ENCODE measurements at regions not wholly inside any gene's neighbourhood (a gene's known extent, or its start where the extent isn't known, plus 50 kb on each side); places are given as distances from the start of the nearest gene placed in this dataset.

DNA sequence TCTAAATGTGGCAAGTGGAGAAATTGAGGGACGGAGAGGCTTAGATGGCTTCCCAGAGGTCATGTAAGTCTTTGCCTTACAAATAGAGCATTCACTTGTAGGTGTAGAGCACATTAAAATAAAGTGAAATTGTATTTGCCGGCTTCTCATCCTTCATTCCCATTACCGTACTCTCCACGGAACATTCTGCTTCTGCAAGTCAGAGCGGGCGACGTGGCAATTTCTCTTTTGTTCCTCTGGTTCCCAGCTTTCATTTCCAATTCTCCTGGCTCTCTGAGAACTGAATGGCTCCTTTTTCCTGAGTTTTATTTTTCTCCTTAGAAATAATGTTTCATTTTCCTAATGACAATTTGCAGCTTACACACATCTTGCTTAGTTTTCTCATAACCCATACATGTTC lies 51.3 kb upstream of the PFKP start:
- H3K4me1 Mint-ChIP-seq (ENCODE audit: unreplicated experiment): no peaks in the 10 kb centered on the region
- DNase-seq (ENCODE audit: extremely low spot score, unreplicated experiment): no peak
- TF ChIP-seq, protein P1, sequence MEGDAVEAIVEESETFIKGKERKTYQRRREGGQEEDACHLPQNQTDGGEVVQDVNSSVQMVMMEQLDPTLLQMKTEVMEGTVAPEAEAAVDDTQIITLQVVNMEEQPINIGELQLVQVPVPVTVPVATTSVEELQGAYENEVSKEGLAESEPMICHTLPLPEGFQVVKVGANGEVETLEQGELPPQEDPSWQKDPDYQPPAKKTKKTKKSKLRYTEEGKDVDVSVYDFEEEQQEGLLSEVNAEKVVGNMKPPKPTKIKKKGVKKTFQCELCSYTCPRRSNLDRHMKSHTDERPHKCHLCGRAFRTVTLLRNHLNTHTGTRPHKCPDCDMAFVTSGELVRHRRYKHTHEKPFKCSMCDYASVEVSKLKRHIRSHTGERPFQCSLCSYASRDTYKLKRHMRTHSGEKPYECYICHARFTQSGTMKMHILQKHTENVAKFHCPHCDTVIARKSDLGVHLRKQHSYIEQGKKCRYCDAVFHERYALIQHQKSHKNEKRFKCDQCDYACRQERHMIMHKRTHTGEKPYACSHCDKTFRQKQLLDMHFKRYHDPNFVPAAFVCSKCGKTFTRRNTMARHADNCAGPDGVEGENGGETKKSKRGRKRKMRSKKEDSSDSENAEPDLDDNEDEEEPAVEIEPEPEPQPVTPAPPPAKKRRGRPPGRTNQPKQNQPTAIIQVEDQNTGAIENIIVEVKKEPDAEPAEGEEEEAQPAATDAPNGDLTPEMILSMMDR (conservative IDR thresholded peaks at IDR 0.05): no peak
- peaks cover 13% of the 10 kb centered on the region for H3K27me3 Mint-ChIP-seq
- H3K36me3 Mint-ChIP-seq: no peaks in the 10 kb centered on the region
- no peaks in the 10 kb centered on the region for H3K9me3 Mint-ChIP-seq
- no peak overlapping the region for H3K27ac Mint-ChIP-seq
- H3K4me3 Mint-ChIP-seq: no peak overlapping the region

DNA sequence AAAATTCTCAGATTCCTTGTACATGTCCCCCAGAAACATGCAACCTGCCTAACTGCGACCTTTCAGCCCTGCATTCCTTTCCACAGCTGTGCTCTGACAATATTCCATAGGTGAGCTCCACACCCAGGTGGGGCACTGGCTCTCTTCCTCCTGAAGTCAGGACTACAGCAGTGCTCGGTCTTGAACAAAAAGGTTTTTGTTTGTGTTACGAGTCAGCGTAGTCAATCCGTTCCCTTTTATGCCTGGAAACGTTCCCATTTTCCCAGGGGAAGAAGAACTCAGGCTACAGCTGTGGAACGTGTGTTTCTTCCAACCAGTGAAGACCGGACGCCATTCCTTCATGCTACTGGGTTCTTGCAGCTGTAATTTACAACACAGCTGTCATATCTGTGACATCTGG lies 52.4 kb upstream of the PFKP start:
- no peak overlapping the region for H3K4me3 Mint-ChIP-seq
- H3K27ac Mint-ChIP-seq: no peak overlapping the region
- peaks cover 13% of the 10 kb centered on the region for H3K27me3 Mint-ChIP-seq
- no peak for DNase-seq (ENCODE audit: extremely low spot score, unreplicated experiment)
- TF ChIP-seq, protein P1 (conservative IDR thresholded peaks at IDR 0.05): no peak
- no peaks in the 10 kb centered on the region for H3K9me3 Mint-ChIP-seq
- no peaks in the 10 kb centered on the region for H3K36me3 Mint-ChIP-seq
- no peaks in the 10 kb centered on the region for H3K4me1 Mint-ChIP-seq (ENCODE audit: unreplicated experiment)

DNA sequence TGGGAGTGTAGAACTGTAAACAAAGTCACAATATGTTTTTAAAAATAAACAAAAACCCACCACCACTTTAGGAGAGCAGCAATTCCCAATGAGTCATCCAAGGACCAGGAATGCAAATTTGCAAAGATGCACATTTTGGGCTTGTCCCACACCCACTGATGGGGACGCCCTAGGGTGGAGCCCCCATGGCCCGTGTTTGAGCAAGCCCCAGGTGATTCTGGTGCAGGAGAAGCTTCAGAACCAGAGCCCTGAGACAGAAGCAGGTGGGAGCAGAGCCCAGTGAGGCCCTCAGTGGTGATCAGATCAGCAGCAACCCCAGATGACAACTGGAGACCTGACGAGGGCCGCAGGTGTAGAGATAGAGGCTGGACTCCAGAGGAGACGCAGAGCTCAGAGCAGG lies 55.1 kb upstream of the PFKP start:
- DNase-seq (ENCODE audit: extremely low spot score, unreplicated experiment): no peak
- H3K4me3 Mint-ChIP-seq: no peak overlapping the region

DNA sequence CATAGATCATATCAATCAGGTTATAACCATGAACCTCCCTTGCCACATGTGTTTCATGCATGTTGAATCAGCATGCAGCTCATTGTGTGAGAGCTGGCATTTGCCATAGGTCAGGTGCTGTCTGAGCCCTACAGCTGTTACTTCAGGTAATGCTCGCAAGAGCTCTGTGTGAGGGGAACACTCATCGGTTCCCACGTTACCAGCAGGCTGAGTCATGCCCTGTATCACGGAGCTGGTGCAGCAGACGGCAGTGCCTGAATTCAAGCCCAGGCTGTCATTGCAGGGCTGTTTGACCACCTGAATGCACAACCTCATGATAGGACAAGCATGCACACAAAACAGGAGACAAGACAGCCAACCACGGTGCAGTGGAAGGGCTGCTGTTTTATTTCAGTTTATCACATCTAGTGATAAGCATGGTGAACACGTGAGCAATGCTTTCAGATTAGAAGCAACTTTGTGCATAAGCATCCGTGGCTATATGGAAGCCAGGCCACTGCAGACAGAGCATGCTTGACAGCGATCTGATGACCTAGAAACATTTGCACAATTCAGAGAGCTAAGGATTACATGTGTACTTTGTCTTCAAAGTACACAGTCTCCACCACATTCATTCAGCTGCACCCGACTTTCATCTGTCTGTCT lies 56.4 kb upstream of the PFKP start:
- DNase-seq (ENCODE audit: extremely low spot score, unreplicated experiment): no peak
- Mint-ChIP-seq H3K36me3 (no peaks in the 10 kb centered on the region), H3K27ac (no peak overlapping the region), H3K4me1 (ENCODE audit: unreplicated experiment) (no peaks in the 10 kb centered on the region), H3K9me3 (no peaks in the 10 kb centered on the region), H3K4me3 (no peak overlapping the region), H3K27me3 (peaks cover 17% of the 10 kb centered on the region)
- TF ChIP-seq, protein P1 (conservative IDR thresholded peaks at IDR 0.05): no peak

More for the DNA sequence above, 55.1 kb upstream of the PFKP start:
- H3K27ac Mint-ChIP-seq: no peak overlapping the region
- peaks cover 14% of the 10 kb centered on the region for H3K27me3 Mint-ChIP-seq
- no peaks in the 10 kb centered on the region for H3K9me3 Mint-ChIP-seq
- no peaks in the 10 kb centered on the region for H3K36me3 Mint-ChIP-seq
- TF ChIP-seq, protein P1 (conservative IDR thresholded peaks at IDR 0.05): no peak
- H3K4me1 Mint-ChIP-seq (ENCODE audit: unreplicated experiment): no peaks in the 10 kb centered on the region

DNA sequence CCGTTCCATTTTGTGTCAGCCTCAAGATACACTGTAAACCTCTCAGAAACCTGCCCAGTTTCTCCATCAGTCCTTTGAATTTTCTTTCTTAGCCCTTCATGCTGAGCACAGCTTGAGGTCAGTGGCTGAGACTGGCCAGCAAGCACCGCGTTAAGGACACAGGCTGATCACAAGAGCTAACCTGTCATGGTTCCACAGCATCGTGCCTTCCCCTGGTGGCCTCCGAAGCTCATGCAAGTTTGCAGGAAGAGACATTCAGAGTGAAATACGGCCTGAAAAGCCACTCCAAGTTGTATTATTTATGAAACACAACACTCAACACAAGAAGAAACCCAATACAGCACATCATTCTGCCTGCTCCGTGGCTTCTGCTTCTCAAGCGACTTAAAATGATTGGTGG lies 57.0 kb upstream of the PFKP start:
- Mint-ChIP-seq H3K27me3 (peaks cover 17% of the 10 kb centered on the region), H3K27ac (no peak overlapping the region), H3K9me3 (no peaks in the 10 kb centered on the region), H3K4me3 (no peak overlapping the region), H3K36me3 (no peaks in the 10 kb centered on the region), H3K4me1 (ENCODE audit: unreplicated experiment) (no peaks in the 10 kb centered on the region)
- TF ChIP-seq, protein P1 (conservative IDR thresholded peaks at IDR 0.05): peak; percentile 34
- DNase-seq (ENCODE audit: extremely low spot score, unreplicated experiment): no peak

DNA sequence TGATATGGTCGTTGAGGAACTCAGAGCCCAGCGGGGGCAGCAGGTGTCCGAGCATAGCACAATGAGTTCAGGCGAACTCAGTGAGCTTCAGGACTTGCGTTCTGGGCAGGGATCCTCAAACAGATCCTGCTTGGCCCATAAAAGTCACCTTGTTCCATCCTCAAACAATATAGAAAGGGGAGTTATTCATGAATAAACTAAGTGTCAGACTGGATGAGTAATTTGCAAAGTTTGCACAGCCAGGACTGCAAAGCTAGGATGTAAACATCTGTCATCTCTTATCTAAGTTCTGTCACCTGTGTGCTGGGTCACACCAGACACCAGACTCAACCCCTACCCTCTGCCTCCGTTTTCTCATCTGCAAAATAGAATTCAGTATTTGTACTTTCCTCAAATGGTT lies 58.0 kb upstream of the PFKP start:
- H3K27ac Mint-ChIP-seq: no peak overlapping the region
- H3K4me3 Mint-ChIP-seq: no peak overlapping the region
- no peaks in the 10 kb centered on the region for H3K9me3 Mint-ChIP-seq
- TF ChIP-seq, protein P1 (conservative IDR thresholded peaks at IDR 0.05): no peak
- H3K36me3 Mint-ChIP-seq: no peaks in the 10 kb centered on the region
- no peaks in the 10 kb centered on the region for H3K4me1 Mint-ChIP-seq (ENCODE audit: unreplicated experiment)
- DNase-seq (ENCODE audit: extremely low spot score, unreplicated experiment): no peak
- peaks cover 19% of the 10 kb centered on the region for H3K27me3 Mint-ChIP-seq
